Breast epithelium (tissue), 4 donors: ENCODE measurements at regions not wholly inside any gene's neighbourhood (a gene's known extent, or its start where the extent isn't known, plus 50 kb on each side); places are given as distances from the start of the nearest gene placed in this dataset.
"Not testable (repeated sequence)": the region's sequence is repeated elsewhere in the genome, so short reads cannot be mapped to it uniquely, and the experiment has no call there.

Experiments used
- DNase-seq, 2 donors: peaks; one replicate each; pipeline ENCODE4 v3.0.0-alpha.2; 2019; ENCODE audit warnings: low spot score in 2 of 2
- H3K27ac ChIP-seq, 2 donors: fragments of 200-600 bp; sonication (generic) in 1 of 2; one replicate each; pipeline ENCODE4 v1.5.1; 2016 to 2019; ENCODE audit warnings: mild to moderate bottlenecking in 1 of 2
- H3K27me3 ChIP-seq, 2 donors: fragments of 200-600 bp; sonication (generic) in 1 of 2; one replicate each; pipeline versions ENCODE4 v1.5.1 to v1.6.0; 2017 to 2019; ENCODE audit warnings: control low read depth in 1 of 2, mild to moderate bottlenecking in 1 of 2
- H3K36me3 ChIP-seq: fragments of 200-600 bp; one replicate; pipeline ENCODE4 v1.5.1; 2019
- H3K4me1 ChIP-seq, 2 donors: fragments of 200-600 bp; sonication (generic); one replicate each; pipeline ENCODE4 v1.5.1; 2016 to 2019; ENCODE audit warnings: control low read depth in 1 of 2
- H3K4me3 ChIP-seq, 3 donors: fragments of 200-600 bp; sonication (generic); 1 replicate in 2 of 3; 2 replicates in 1 of 3; pipeline ENCODE4 v1.5.1; 2016 to 2019; ENCODE audit warnings: mild to moderate bottlenecking in 3 of 3, moderate library complexity in 2 of 3
- H3K9me3 ChIP-seq, 2 donors: fragments of 200-600 bp; sonication (generic) in 1 of 2; one replicate each; pipeline ENCODE4 v1.5.1; 2016 to 2019; ENCODE audit warnings: control low read depth in 1 of 2
- CTCF ChIP-seq, 3 donors: fragments of 450-650 bp; IDR thresholded peaks; one replicate each; pipeline ENCODE4 v1.5.1; 2016 to 2017; ENCODE audit warnings: antibody characterized with exemption in 3 of 3, mild to moderate bottlenecking in 3 of 3, moderate library complexity in 3 of 3
- POLR2A ChIP-seq: fragments of 450-650 bp; IDR thresholded peaks from one replicate; pipeline ENCODE4 v1.6.1; 2016; ENCODE audit warnings: antibody characterized with exemption, mild to moderate bottlenecking, moderate library complexity
- POLR2AphosphoS5 ChIP-seq, 3 donors: sonication (generic); formaldehyde crosslinking; IDR thresholded peaks; one replicate each; pipeline ENCODE4 v1.6.1; 2017; ENCODE audit warnings: antibody characterized with exemption in 3 of 3
- intact Hi-C: fragments of 100-400 bp; cut with DNase I; formaldehyde crosslinking; loops from one replicate; pipeline ENCODE4 v1.15.1; 2023; ENCODE audit warnings: low total_unique reads

GRCh38 chr22:47865626-47866025, 1103.2 kb downstream of the TBC1D22A start:
- Histone ChIP-seq H3K27me3 (peaks cover 0 to 5% of the 10 kb centered on the region in 2 donors), H3K27ac (no peak overlapping the region), H3K4me1 (no peaks in the 10 kb centered on the region), H3K4me3 (no peak overlapping the region), H3K36me3 (no peaks in the 10 kb centered on the region), H3K9me3 (peaks cover 0 to 10% of the 10 kb centered on the region in 2 donors)
- no peak for DNase-seq
- no peak for TF ChIP-seq CTCF (IDR thresholded peaks at IDR 0.05)
- no peak for TF ChIP-seq POLR2A
- TF ChIP-seq POLR2AphosphoS5 (IDR thresholded peaks at IDR 0.05) = no peak
- intact Hi-C loops = no loop called here

GRCh38 chr22:47862394-47862793, 1099.9 kb downstream of the TBC1D22A start:
- Histone ChIP-seq H3K9me3 (peaks cover 0 to 9% of the 10 kb centered on the region in 2 donors), H3K27ac (no peak overlapping the region), H3K4me3 (no peak overlapping the region), H3K27me3 (peaks cover 0 to 5% of the 10 kb centered on the region in 2 donors), H3K36me3 (no peaks in the 10 kb centered on the region), H3K4me1 (no peaks in the 10 kb centered on the region)
- DNase-seq = no peak
- intact Hi-C loops = no loop called here
- TF ChIP-seq POLR2AphosphoS5 (IDR thresholded peaks at IDR 0.05) = no peak
- no peak for TF ChIP-seq CTCF (IDR thresholded peaks at IDR 0.05)

GRCh38 chr22:47860907-47861306, 1098.5 kb downstream of the TBC1D22A start:
- H3K4me1 ChIP-seq, H3K27me3 ChIP-seq, intact Hi-C loops, H3K4me3 ChIP-seq, H3K27ac ChIP-seq, H3K36me3 ChIP-seq, H3K9me3 ChIP-seq, DNase-seq: not testable (repeated sequence)

GRCh38 chr22:47859881-47860525, 1097.6 kb downstream of the TBC1D22A start:
- H3K4me3 ChIP-seq = no peak overlapping the region
- peaks cover 0 to 5% of the 10 kb centered on the region in 2 donors for H3K27me3 ChIP-seq
- intact Hi-C loops = no loop called here
- TF ChIP-seq POLR2AphosphoS5 (IDR thresholded peaks at IDR 0.05) (no peak), POLR2A (no peak), CTCF (IDR thresholded peaks at IDR 0.05) (no peak)
- H3K27ac ChIP-seq = no peak overlapping the region
- DNase-seq = no peak
- H3K4me1 ChIP-seq = no peaks in the 10 kb centered on the region
- H3K9me3 ChIP-seq = peaks cover 0 to 9% of the 10 kb centered on the region in 2 donors
- no peaks in the 10 kb centered on the region for H3K36me3 ChIP-seq

GRCh38 chr22:47858773-47859306, 1096.4 kb downstream of the TBC1D22A start:
- no peaks in the 10 kb centered on the region for H3K36me3 ChIP-seq
- intact Hi-C loops = no loop called here
- no peak overlapping the region for H3K4me3 ChIP-seq
- peaks cover 0 to 9% of the 10 kb centered on the region in 2 donors for H3K9me3 ChIP-seq
- TF ChIP-seq POLR2AphosphoS5 (IDR thresholded peaks at IDR 0.05) (no peak), POLR2A (no peak), CTCF (IDR thresholded peaks at IDR 0.05) (no peak)
- H3K4me1 ChIP-seq = no peaks in the 10 kb centered on the region
- no peak overlapping the region for H3K27ac ChIP-seq
- no peak for DNase-seq
- H3K27me3 ChIP-seq = peaks cover 0 to 5% of the 10 kb centered on the region in 2 donors
